ENCODE measurements at regions not wholly inside any gene's neighbourhood (a gene's known extent, or its start where the extent isn't known, plus 50 kb on each side); places are given as distances from the start of the nearest gene placed in this dataset.

DNA sequence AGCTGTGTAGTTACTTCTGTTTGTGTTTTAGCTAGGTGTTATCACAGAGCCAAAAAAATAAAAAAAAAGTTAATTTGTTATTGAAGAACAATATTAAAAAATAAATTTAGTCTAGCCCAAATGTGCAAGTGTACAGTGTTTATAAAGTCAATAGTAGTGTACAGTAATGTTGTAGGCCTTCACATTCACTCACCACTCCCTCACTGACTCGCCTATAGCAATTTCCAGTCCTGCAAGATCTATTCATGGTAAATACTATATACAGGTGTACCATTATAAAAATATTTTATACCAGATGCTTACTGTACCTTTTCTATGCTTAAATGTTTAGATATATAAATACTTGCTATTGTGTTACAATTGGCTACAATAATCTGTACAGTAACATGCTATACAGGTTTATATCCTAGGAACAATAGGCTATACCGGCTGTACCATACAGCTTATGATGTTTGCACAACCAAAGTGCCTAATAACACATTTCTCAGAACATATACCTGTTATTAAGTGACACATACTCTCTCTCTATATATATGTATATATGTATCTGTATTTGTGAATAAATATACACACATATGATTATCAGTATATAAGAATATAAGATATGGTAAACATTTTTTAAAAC, 341.4 kb upstream of the EDIL3 start:
- no peaks in the 10 kb centered on the region for H3K79me2 ChIP-seq (ENCODE audit: control insufficient read depth, insufficient read depth, low read length)
- ATAC-seq = no peak
- CTCF ChIA-PET = no interaction called here
- WGBS (ENCODE audit: insufficient coverage, insufficient replicate concordance, low lambda C conversion rate, missing lambda C conversion rate) = 14% methylated on average over 2 of the region's 2 CpGs
- FAIRE-seq = no peak
- SMC1A ChIA-PET (ENCODE audit: uncharacterized antibody, unreplicated experiment) = interaction anchor here (1.2 kb wide), 1 partner anchor 71 kb away, joined by 3 read pairs; no protein-coding TSS in a partner anchor
- in situ Hi-C loops (cut with MboI) = no loop called here
- RAD21 ChIA-PET (ENCODE audit: unreplicated experiment) = no interaction called here
- H3K4me2 ChIP-seq (ENCODE audit: control insufficient read depth, insufficient read depth) = no peak overlapping the region
- no peak overlapping the region for H3K9ac ChIP-seq (ENCODE audit: control insufficient read depth, insufficient read depth, low read length)
- H3K27ac ChIP-seq (ENCODE audit: control insufficient read depth, insufficient read depth) = no peak overlapping the region
- no peak overlapping the region for H3K4me3 ChIP-seq
- H4K20me1 ChIP-seq (ENCODE audit: control insufficient read depth, insufficient read depth) = no peaks in the 10 kb centered on the region
- POLR2A ChIA-PET = no interaction called here
- no peaks in the 10 kb centered on the region for H3K4me1 ChIP-seq (ENCODE audit: control insufficient read depth, insufficient read depth, low read length)
- H2AFZ ChIP-seq (ENCODE audit: control insufficient read depth, low read depth, low read length) = no peak overlapping the region
- no TSS peak for BruUV-seq (replicated peaks)
- H3K36me3 ChIP-seq (ENCODE audit: control insufficient read depth in 2 of 2, insufficient read depth in 2 of 2, low read length in 1 of 2) = no peaks in the 10 kb centered on the region
- no peak for DNase-seq (ENCODE audit: low read depth, low spot score)
- no peaks in the 10 kb centered on the region for H3K27me3 ChIP-seq (replicated peaks in 1 of 2; ENCODE audit: control insufficient read depth in 2 of 2, insufficient read depth in 2 of 2, low read length in 1 of 2)
- intact Hi-C loops (cut with micrococcal nuclease; ENCODE audit: unreplicated experiment) = no loop called here
- TF ChIP-seq BMI1 (IDR thresholded peaks at IDR 0.05; ENCODE audit: borderline replicate concordance) = no peak
- H3K9me3 ChIP-seq (replicated peaks; ENCODE audit: control insufficient read depth, insufficient read depth, low read length) = no peaks in the 10 kb centered on the region

DNA sequence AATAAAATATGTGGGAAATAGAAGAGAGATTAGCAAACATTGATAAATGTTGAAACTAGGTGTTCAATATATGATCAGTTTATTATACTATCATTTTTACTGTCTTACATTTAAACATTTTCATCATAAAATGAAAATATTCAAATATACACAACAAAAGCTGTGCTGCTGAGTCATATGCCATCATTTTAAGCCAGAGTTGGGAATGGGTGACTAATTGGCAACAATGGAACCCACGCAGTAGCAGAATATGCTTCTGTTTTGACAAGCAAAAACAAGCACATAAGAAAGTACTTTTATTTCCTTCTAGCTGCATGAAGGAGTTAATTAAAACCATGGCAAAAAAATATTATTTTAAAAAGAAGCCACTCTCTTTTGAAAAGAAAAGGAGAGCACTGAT, 340.0 kb upstream of the EDIL3 start:
- Histone ChIP-seq H2AFZ (ENCODE audit: control insufficient read depth, low read depth, low read length) (no peak overlapping the region), H3K4me2 (ENCODE audit: control insufficient read depth, insufficient read depth) (no peak overlapping the region), H3K27ac (ENCODE audit: control insufficient read depth, insufficient read depth) (no peak overlapping the region), H3K9ac (ENCODE audit: control insufficient read depth, insufficient read depth, low read length) (no peak overlapping the region), H3K27me3 (replicated peaks in 1 of 2; ENCODE audit: control insufficient read depth in 2 of 2, insufficient read depth in 2 of 2, low read length in 1 of 2) (no peaks in the 10 kb centered on the region), H3K4me3 (no peak overlapping the region), H4K20me1 (ENCODE audit: control insufficient read depth, insufficient read depth) (no peaks in the 10 kb centered on the region), H3K4me1 (ENCODE audit: control insufficient read depth, insufficient read depth, low read length) (no peaks in the 10 kb centered on the region), H3K36me3 (ENCODE audit: control insufficient read depth in 2 of 2, insufficient read depth in 2 of 2, low read length in 1 of 2) (no peaks in the 10 kb centered on the region), H3K9me3 (replicated peaks; ENCODE audit: control insufficient read depth, insufficient read depth, low read length) (no peaks in the 10 kb centered on the region), H3K79me2 (ENCODE audit: control insufficient read depth, insufficient read depth, low read length) (no peaks in the 10 kb centered on the region)
- intact Hi-C loops (cut with micrococcal nuclease; ENCODE audit: unreplicated experiment) (no loop called here), in situ Hi-C loops (cut with MboI) (no loop called here)
- ChIA-PET POLR2A (no interaction called here), SMC1A (ENCODE audit: uncharacterized antibody, unreplicated experiment) (interaction anchor here (0.9 to 1.0 kb wide), 2 partner anchors 12 to 39 kb away, joined by 3 to 4 read pairs; no protein-coding TSS in a partner anchor), RAD21 (ENCODE audit: unreplicated experiment) (interaction anchor here (1.2 kb wide), 1 partner anchor 12 kb away, joined by 3 read pairs; no protein-coding TSS in a partner anchor), CTCF (interaction anchor here (0.9 kb wide), 1 partner anchor 45 kb away, joined by 3 read pairs; no protein-coding TSS in a partner anchor)
- FAIRE-seq = no peak
- ATAC-seq = peak; percentile 31; the same call in 1 of the 3 replicates
- BruUV-seq (replicated peaks) = no TSS peak
- WGBS (ENCODE audit: insufficient coverage, insufficient replicate concordance, low lambda C conversion rate, missing lambda C conversion rate) = 32% methylated on average over 1 of the region's 1 CpG
- DNase-seq (ENCODE audit: low read depth, low spot score) = no peak
- TF ChIP-seq HCFC1 (IDR thresholded peaks at IDR 0.05; ENCODE audit: low read length) (no peak), EP300 (IDR thresholded peaks at IDR 0.05; ENCODE audit: borderline replicate concordance in 1 of 2, control insufficient read depth in 1 of 2, low read depth in 2 of 2, low read length in 2 of 2) (no peak), CREB1 (IDR thresholded peaks at IDR 0.05; ENCODE audit: low read depth) (no peak), RUNX3 (IDR thresholded peaks at IDR 0.05; ENCODE audit: low read length) (no peak), POLR2AphosphoS5 (IDR thresholded peaks at IDR 0.05; ENCODE audit: low read length) (no peak), RAD21 (IDR thresholded peaks at IDR 0.05; ENCODE audit: insufficient read depth, low read depth, low read length) (no peak), RB1 (IDR thresholded peaks at IDR 0.05; ENCODE audit: borderline replicate concordance) (no peak), RBBP5 (conservative IDR thresholded peaks at IDR 0.05) (no peak), PAX8 (IDR thresholded peaks at IDR 0.05) (no peak)
- TF ChIP-seq, protein P1, sequence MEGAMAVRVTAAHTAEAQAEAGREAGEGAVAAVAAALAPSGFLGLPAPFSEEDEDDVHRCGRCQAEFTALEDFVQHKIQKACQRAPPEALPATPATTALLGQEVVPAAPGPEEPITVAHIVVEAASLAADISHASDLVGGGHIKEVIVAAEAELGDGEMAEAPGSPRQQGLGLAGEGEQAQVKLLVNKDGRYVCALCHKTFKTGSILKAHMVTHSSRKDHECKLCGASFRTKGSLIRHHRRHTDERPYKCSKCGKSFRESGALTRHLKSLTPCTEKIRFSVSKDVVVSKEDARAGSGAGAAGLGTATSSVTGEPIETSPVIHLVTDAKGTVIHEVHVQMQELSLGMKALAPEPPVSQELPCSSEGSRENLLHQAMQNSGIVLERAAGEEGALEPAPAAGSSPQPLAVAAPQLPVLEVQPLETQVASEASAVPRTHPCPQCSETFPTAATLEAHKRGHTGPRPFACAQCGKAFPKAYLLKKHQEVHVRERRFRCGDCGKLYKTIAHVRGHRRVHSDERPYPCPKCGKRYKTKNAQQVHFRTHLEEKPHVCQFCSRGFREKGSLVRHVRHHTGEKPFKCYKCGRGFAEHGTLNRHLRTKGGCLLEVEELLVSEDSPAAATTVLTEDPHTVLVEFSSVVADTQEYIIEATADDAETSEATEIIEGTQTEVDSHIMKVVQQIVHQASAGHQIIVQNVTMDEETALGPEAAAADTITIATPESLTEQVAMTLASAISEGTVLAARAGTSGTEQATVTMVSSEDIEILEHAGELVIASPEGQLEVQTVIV (IDR thresholded peaks at IDR 0.05; ENCODE audit: borderline replicate concordance, partially characterized antibody) = no peak
- TF ChIP-seq, protein P2, sequence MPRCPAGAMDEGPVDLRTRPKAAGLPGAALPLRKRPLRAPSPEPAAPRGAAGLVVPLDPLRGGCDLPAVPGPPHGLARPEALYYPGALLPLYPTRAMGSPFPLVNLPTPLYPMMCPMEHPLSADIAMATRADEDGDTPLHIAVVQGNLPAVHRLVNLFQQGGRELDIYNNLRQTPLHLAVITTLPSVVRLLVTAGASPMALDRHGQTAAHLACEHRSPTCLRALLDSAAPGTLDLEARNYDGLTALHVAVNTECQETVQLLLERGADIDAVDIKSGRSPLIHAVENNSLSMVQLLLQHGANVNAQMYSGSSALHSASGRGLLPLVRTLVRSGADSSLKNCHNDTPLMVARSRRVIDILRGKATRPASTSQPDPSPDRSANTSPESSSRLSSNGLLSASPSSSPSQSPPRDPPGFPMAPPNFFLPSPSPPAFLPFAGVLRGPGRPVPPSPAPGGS (IDR thresholded peaks at IDR 0.05; ENCODE audit: borderline replicate concordance, insufficient read depth, low read depth, low read length, poor library complexity, severe bottlenecking) = no peak
- TF ChIP-seq, protein P3, sequence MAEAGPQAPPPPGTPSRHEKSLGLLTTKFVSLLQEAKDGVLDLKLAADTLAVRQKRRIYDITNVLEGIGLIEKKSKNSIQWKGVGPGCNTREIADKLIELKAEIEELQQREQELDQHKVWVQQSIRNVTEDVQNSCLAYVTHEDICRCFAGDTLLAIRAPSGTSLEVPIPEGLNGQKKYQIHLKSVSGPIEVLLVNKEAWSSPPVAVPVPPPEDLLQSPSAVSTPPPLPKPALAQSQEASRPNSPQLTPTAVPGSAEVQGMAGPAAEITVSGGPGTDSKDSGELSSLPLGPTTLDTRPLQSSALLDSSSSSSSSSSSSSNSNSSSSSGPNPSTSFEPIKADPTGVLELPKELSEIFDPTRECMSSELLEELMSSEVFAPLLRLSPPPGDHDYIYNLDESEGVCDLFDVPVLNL (IDR thresholded peaks at IDR 0.05; ENCODE audit: low read depth, low read length) = no peak
